Thymus (tissue), 11 donors: ENCODE measurements at regions not wholly inside any gene's neighbourhood (a gene's known extent, or its start where the extent isn't known, plus 50 kb on each side); places are given as distances from the start of the nearest gene placed in this dataset.

Source experiments
- DNase-seq, 9 donors: peaks; one replicate each; pipeline ENCODE4 v3.0.0-alpha.2; 2013; ENCODE audit warnings: low spot score in 9 of 9, low read depth in 6 of 9, missing footprints in 1 of 9
- H3K27ac ChIP-seq, 2 donors: one replicate each; pipeline ENCODE4 v1.5.1; 2013; ENCODE audit warnings: control low read depth in 1 of 2, low read depth in 1 of 2, low read length in 1 of 2, mild to moderate bottlenecking in 1 of 2, moderate library complexity in 1 of 2
- H3K27me3 ChIP-seq, 2 donors: one replicate each; pipeline ENCODE4 v1.5.1; 2013; ENCODE audit warnings: low read length in 1 of 2; ENCODE audit not compliant: control insufficient read depth in 2 of 2, insufficient read depth in 1 of 2
- H3K36me3 ChIP-seq, 2 donors: one replicate each; pipeline ENCODE4 v1.5.1; 2013; ENCODE audit warnings: low read length in 1 of 2, mild to moderate bottlenecking in 1 of 2, moderate library complexity in 1 of 2; ENCODE audit not compliant: control insufficient read depth in 2 of 2, insufficient read depth in 2 of 2
- H3K4me1 ChIP-seq, 2 donors: one replicate each; pipeline ENCODE4 v1.5.1; 2013; ENCODE audit warnings: low read length in 2 of 2; ENCODE audit not compliant: control insufficient read depth in 2 of 2, insufficient read depth in 2 of 2
- H3K4me3 ChIP-seq, 2 donors: one replicate each; pipeline ENCODE4 v1.5.1; 2013; ENCODE audit warnings: low read length in 2 of 2, control low read depth in 1 of 2, mild to moderate bottlenecking in 1 of 2
- H3K9me3 ChIP-seq, 2 donors: one replicate each; pipeline ENCODE4 v1.5.1; 2013; ENCODE audit warnings: low read length in 1 of 2, mild to moderate bottlenecking in 1 of 2; ENCODE audit not compliant: control insufficient read depth in 2 of 2, insufficient read depth in 1 of 2
- WGBS: extraction: QIAGEN DNeasy Blood & Tissue Kit; methylation state at CpG from one replicate; pipeline ENCODE4 v1.1.7; 2013; 5-methylcytosine and 5-hydroxymethylcytosine counted together
- donor health status: healthy.

DNA sequence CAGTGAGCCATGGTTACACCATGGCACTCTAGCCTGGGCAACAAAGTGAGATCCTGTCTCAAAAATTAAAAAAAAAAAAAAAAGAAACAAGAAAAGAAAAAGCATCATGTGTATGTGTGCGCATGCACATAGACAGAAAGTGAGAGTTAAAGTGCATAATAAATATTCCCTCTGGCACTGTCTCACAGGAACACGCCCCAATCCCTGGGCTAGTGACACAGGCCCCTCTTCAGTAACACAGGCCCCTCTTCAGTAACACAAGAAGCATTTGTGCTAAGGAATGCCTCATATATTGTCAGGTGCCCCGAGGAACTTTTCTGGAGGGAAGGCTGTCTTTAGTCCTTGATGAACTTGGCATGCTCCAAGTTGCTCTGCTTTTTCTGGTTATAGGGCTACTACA lies 57.5 kb downstream of the RPL27A start:
- no peaks in the 10 kb centered on the region for H3K27me3 ChIP-seq
- no peaks in the 10 kb centered on the region for H3K36me3 ChIP-seq
- no peak overlapping the region for H3K27ac ChIP-seq
- H3K9me3 ChIP-seq: no peaks in the 10 kb centered on the region
- WGBS: 94% methylated on average over 3 of the region's 3 CpGs
- H3K4me3 ChIP-seq: no peak overlapping the region
- no peak for DNase-seq
- no peaks in the 10 kb centered on the region for H3K4me1 ChIP-seq

DNA sequence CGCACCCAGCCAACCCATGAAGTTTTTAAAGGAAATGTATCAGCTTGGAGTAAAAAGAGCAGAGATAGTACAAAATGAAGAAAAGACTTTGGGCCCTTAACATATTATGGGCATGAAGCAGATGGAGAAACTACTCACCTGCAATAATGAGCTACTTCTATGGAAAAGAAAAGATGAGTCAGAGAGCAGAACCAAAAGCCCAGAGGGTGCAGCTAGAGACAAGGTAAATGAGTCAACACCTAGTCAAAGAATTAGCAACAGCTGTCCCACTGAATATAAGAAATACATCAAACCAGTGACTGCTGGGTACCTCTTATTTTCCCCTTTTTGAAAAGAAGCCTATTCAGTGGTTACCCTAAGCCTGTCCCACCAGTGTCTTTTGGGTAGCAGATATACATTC lies 61.8 kb downstream of the RPL27A start:
- no peak overlapping the region for H3K27ac ChIP-seq

DNA sequence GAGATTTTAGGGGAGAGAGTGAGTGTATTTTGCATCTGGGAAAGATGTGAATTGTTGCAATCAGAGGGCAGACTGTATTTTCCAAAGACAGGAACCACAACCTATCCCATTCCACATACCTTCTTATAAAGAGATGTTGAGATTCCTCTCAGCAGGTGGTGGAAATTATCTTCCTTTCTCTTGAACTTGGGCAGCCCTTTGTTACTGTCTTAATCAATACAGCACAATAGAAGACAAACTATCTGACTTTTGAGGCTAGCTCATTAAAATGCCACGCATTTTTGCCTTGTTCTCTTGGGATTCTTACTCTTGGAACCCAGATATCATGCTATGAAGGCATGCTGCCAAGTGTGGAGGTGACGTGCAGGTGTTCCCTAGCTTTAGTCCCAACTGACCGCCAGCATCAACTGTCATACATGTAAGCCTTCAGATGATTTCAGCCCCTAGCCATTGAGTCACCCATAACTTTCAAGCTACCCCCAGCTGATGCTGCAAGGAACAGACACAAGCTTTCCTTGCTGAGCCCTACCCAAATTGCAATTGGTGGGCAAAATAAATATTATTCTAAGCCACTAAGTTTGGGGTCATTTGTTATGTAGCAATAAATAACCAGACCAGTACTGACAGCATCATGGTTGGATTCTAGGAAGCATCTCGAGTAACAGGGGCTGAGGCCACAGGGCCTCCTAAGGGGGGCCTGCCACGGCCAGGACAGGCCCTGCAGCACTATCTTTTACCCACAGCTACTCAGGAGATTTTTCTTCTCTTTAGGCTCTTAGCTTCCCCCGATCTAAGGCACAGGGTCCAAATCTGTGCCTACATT lies 63.0 kb downstream of the RPL27A start:
- H3K27ac ChIP-seq: no peak overlapping the region
- no peaks in the 10 kb centered on the region for H3K27me3 ChIP-seq
- 89% methylated on average over 6 of the region's 6 CpGs for WGBS
- H3K36me3 ChIP-seq: no peaks in the 10 kb centered on the region
- no peak overlapping the region for H3K4me3 ChIP-seq
- no peaks in the 10 kb centered on the region for H3K9me3 ChIP-seq
- H3K4me1 ChIP-seq: no peaks in the 10 kb centered on the region
- no peak for DNase-seq

More for the DNA sequence above, 61.8 kb downstream of the RPL27A start:
- no peaks in the 10 kb centered on the region for H3K4me1 ChIP-seq
- no peaks in the 10 kb centered on the region for H3K27me3 ChIP-seq
- no peak for DNase-seq
- H3K4me3 ChIP-seq: no peak overlapping the region
- WGBS: 93% methylated on average over 1 of the region's 1 CpG
- H3K9me3 ChIP-seq: no peaks in the 10 kb centered on the region
- H3K36me3 ChIP-seq: no peaks in the 10 kb centered on the region

DNA sequence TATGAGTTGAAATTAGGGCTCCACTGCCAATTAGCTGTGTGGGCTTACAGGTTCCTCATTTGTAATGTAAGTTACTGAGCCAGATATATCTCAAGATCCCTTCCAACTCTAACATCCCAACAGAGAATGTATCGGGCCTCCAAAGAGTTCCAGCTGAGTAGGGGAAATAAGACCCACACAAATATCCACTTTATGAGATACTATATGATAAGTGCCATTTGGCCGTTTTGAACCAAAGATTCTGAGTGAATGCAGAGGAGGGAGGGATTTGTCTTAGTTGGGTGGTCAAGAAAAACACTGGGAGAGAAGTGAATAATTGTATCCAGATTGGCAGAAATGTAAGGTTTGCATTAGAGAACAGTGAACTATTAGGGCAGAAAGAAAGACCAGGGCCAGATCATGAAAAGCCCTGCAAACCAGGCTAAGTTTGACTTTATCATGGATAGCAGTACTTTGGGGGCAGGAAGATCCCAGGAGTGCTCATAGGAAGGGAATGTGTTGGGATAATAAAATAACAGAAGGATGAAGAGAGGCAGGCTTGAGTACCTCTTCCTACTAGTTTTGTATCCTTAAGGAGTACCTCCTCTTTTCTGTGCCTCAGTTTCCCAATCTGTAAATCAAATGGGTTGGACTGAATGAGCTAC lies 63.9 kb downstream of the RPL27A start:
- Histone ChIP-seq H3K9me3 (no peaks in the 10 kb centered on the region), H3K4me3 (no peak overlapping the region), H3K4me1 (no peaks in the 10 kb centered on the region), H3K36me3 (no peaks in the 10 kb centered on the region), H3K27ac (no peak overlapping the region), H3K27me3 (no peaks in the 10 kb centered on the region)
- 94% methylated on average over 2 of the region's 2 CpGs for WGBS
- no peak for DNase-seq

DNA sequence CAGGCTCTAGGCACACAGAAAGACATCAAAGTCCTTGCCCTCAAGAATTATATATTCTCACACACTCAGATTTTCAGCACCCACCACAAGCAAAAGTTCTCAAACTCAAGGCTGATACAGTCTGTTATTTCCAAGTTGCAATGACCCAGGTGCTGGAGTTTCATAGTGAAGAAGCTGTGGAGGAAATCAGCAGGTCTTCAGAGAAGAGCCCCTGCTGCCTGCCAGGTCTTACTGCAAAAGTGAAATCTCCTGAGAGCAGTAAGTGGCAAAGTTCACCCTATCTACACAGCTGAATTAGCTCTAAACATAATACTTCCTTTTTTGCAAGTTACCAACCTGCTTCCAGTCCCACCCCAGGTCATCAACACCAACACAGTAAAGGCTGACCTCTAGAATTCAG lies 64.6 kb downstream of the RPL27A start:
- H3K27ac ChIP-seq: no peak overlapping the region
- no peaks in the 10 kb centered on the region for H3K36me3 ChIP-seq
- H3K4me1 ChIP-seq: no peaks in the 10 kb centered on the region
- no peak for DNase-seq
- no peaks in the 10 kb centered on the region for H3K9me3 ChIP-seq
- H3K27me3 ChIP-seq: no peaks in the 10 kb centered on the region
- no peak overlapping the region for H3K4me3 ChIP-seq

DNA sequence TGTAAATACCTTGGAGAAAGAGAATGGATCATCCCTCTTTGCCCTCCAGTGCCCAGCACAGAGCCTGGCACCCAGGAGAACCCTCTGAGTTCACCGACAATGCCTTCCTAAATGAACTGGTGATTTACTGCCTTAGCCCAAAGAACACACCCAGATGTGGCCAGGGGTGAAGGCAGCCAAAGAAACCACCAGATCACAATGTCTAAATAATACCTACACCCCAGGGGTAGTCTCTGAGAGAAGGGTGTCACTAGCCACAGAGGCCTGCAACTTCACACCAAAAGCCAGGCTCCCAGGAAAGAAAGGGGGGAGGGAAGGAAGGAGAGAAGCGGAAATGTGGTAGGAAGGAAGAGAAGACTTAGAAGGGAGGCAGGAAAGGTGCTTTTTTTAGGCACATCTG lies 65.7 kb downstream of the RPL27A start:
- no peak overlapping the region for H3K4me3 ChIP-seq
- no peaks in the 10 kb centered on the region for H3K9me3 ChIP-seq
- H3K27ac ChIP-seq: no peak overlapping the region
- 94% methylated on average over 2 of the region's 2 CpGs for WGBS
- no peak for DNase-seq
- H3K4me1 ChIP-seq: no peaks in the 10 kb centered on the region
- no peaks in the 10 kb centered on the region for H3K36me3 ChIP-seq
- no peaks in the 10 kb centered on the region for H3K27me3 ChIP-seq

DNA sequence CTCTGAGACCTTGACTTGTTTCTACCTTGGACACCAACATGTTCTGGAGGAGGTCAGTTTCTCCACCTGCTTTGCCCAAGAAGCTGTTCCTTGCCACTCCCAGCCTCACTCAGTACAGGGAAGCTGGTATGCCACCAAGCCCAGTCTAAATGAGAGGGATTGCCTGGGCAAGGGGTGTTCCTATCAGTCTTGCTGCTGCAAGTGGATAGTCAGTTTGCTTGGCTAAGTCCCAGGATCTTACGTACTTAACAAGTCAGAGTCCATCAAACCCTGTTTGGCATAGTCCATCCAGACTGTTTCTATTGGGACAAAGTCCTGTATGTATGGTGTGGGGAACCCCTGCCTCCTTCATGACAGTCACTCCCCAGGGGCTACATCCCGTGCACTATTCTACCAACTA lies 66.6 kb downstream of the RPL27A start:
- no peak overlapping the region for H3K4me3 ChIP-seq
- no peak for DNase-seq
- no peaks in the 10 kb centered on the region for H3K4me1 ChIP-seq
- H3K27me3 ChIP-seq: no peaks in the 10 kb centered on the region
- H3K27ac ChIP-seq: no peak overlapping the region
- H3K9me3 ChIP-seq: no peaks in the 10 kb centered on the region
- no peaks in the 10 kb centered on the region for H3K36me3 ChIP-seq
- 92% methylated on average over 2 of the region's 2 CpGs for WGBS

DNA sequence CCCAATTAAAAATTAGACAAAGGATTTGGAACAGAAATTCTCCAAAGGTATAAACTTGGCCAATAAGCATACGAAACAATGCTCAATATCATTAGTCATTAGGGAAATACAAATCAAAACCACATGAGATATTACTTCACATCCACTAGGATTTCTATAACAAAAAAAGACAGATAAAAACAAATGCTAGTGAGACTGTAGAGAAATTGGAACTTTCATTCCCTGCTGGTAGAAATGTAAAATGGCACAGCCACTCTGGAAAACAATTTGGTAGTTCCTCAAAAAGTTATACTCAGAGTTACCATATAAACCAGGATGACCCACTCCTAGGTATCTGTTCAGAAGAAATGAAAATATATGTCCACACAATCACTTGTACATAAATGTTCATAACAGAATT lies 71.6 kb downstream of the RPL27A start:
- WGBS: 93% methylated on average over 1 of the region's 1 CpG
- DNase-seq: no peak
- Histone ChIP-seq H3K27ac (no peak overlapping the region), H3K27me3 (no peaks in the 10 kb centered on the region), H3K9me3 (no peaks in the 10 kb centered on the region), H3K4me1 (no peaks in the 10 kb centered on the region), H3K36me3 (no peaks in the 10 kb centered on the region), H3K4me3 (no peak overlapping the region)

DNA sequence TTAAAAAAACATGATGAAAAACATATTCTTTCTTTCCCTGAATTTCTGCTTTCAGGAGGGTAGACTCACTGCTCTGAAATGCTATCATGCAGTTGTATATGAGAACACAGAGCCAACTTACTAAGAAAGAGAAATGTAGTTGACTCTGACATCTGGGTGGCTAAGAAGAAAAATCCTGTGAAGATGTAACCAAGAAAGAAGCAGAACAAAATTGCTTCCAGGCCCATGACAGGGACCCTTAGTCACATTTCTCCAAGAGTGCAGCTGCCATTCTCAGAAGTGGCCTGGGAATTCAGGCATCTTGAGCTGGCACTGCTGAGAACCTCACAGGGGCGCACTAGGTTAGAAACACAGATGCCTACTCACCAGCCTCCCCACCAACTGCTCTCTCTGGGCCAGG lies 73.6 kb downstream of the RPL27A start:
- Histone ChIP-seq H3K9me3 (no peaks in the 10 kb centered on the region), H3K27ac (no peak overlapping the region), H3K27me3 (peaks cover 0 to 2% of the 10 kb centered on the region in 2 donors), H3K4me1 (no peaks in the 10 kb centered on the region), H3K4me3 (no peak overlapping the region), H3K36me3 (no peaks in the 10 kb centered on the region)
- 97% methylated on average over 1 of the region's 1 CpG for WGBS
- no peak for DNase-seq
